Brain microvascular endothelial cell (primary cell): ENCODE measurements at regions not wholly inside any gene's neighbourhood (a gene's known extent, or its start where the extent isn't known, plus 50 kb on each side); places are given as distances from the start of the nearest gene placed in this dataset.
"Not testable (repeated sequence)": the region's sequence is repeated elsewhere in the genome, so short reads cannot be mapped to it uniquely, and the experiment has no call there.

Source experiments
- DNase-seq: peaks from one replicate; pipeline ENCODE4 v3.0.0-alpha.2; 2020
- H3K27ac ChIP-seq: fragments of 250-450 bp; sonication (Bioruptor Pico); 2 replicates; pipeline ENCODE4 v1.5.1; 2020; ENCODE audit warnings: mild to moderate bottlenecking, moderate library complexity
- H3K27me3 ChIP-seq: fragments of 250-450 bp; sonication (Bioruptor Pico); replicated peaks from 2 replicates; pipeline ENCODE4 v1.5.1; 2020; ENCODE audit warnings: mild to moderate bottlenecking
- H3K36me3 ChIP-seq: fragments of 250-450 bp; sonication (Bioruptor Pico); replicated peaks from 2 replicates; pipeline ENCODE4 v1.5.1; 2020; ENCODE audit warnings: mild to moderate bottlenecking
- H3K4me3 ChIP-seq: 2 replicates; pipeline ENCODE4 v1.5.1; 2011; ENCODE audit warnings: low read depth, mild to moderate bottlenecking, control low read depth, low read length, moderate library complexity
- in situ Hi-C: cut with HindIII; loops from 2 replicates; pipeline ENCODE4 v1.10.0; 2017; ENCODE audit warnings: low sequenced_read_pairs, low pct_ligation_motif_present
- TF ChIP-seq, protein P1 (sequence below): IDR thresholded peaks from 2 replicates; pipeline ENCODE4 v1.5.1; 2011; ENCODE audit warnings: low read depth, mild to moderate bottlenecking, moderate library complexity, low read length, control low read depth, inconsistent platforms; ENCODE audit errors: missing control alignments

DNA sequence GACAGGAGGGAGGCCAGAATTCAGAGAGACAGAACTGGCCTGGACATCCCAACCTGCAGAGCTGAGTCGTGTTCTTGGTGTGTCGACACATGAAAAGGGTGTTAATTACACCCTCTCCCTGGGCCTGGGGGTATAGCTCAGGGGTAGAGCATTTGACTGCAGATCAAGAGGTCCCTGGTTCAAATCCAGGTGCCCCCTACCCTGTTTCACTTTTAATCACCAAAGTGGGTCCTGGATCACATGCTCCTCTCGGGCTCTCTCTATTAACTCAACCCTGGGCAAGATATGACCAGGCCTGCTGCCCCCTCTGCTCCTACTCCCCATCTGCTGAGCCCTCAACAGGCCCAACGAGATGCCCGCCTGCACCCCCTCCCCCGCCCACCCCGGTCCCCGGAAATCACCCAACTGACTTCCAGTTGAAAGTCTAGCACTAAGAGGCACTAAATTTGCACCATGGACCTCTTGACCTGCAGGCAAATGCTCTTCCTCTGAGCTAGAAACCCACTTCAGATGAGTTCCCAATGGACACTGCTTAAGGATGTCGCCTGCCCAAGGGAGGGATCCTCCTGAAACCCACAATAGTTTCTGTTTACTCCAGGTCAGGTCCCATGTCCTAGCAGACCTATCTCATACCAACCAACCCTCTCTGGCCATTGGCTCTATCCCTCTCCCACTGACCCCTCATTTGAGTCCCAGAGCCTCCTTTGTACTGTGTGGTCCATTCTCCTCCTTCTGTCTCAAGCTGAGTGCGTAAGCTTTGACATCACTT, 137.6 kb downstream of the ZNF467 start:
- Histone ChIP-seq H3K27me3 (peaks cover 4% of the 10 kb centered on the region), H3K4me3 (no peak overlapping the region), H3K27ac (no peak overlapping the region), H3K36me3 (no peaks in the 10 kb centered on the region)
- in situ Hi-C loops = no loop called here
- TF ChIP-seq, protein P1, sequence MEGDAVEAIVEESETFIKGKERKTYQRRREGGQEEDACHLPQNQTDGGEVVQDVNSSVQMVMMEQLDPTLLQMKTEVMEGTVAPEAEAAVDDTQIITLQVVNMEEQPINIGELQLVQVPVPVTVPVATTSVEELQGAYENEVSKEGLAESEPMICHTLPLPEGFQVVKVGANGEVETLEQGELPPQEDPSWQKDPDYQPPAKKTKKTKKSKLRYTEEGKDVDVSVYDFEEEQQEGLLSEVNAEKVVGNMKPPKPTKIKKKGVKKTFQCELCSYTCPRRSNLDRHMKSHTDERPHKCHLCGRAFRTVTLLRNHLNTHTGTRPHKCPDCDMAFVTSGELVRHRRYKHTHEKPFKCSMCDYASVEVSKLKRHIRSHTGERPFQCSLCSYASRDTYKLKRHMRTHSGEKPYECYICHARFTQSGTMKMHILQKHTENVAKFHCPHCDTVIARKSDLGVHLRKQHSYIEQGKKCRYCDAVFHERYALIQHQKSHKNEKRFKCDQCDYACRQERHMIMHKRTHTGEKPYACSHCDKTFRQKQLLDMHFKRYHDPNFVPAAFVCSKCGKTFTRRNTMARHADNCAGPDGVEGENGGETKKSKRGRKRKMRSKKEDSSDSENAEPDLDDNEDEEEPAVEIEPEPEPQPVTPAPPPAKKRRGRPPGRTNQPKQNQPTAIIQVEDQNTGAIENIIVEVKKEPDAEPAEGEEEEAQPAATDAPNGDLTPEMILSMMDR = no peak
- DNase-seq = no peak

- in situ Hi-C loops = no loop called here
- no peak for DNase-seq
- H3K36me3 ChIP-seq = no peaks in the 10 kb centered on the region
- peaks cover 8% of the 10 kb centered on the region for H3K27me3 ChIP-seq
- no peak overlapping the region for H3K27ac ChIP-seq
- TF ChIP-seq, protein P1 = no peak
- H3K4me3 ChIP-seq = no peak overlapping the region
Measured at GRCh38 chr7:149633976-149634945, 136.7 kb upstream of the ZNF746 start.

- H3K36me3 ChIP-seq, H3K4me3 ChIP-seq, H3K27me3 ChIP-seq, H3K27ac ChIP-seq, in situ Hi-C loops, DNase-seq: not testable (repeated sequence)
Measured at GRCh38 chr7:149628361-149629149, 130.9 kb upstream of the ZNF746 start.

GRCh38 chr7:149627911-149628310, 130.3 kb upstream of the ZNF746 start:
- in situ Hi-C loops = no loop called here
- TF ChIP-seq, protein P1 = no peak
- Histone ChIP-seq H3K4me3 (no peak overlapping the region), H3K27me3 (peaks cover 8% of the 10 kb centered on the region), H3K27ac (no peak overlapping the region), H3K36me3 (no peaks in the 10 kb centered on the region)
- no peak for DNase-seq

DNA sequence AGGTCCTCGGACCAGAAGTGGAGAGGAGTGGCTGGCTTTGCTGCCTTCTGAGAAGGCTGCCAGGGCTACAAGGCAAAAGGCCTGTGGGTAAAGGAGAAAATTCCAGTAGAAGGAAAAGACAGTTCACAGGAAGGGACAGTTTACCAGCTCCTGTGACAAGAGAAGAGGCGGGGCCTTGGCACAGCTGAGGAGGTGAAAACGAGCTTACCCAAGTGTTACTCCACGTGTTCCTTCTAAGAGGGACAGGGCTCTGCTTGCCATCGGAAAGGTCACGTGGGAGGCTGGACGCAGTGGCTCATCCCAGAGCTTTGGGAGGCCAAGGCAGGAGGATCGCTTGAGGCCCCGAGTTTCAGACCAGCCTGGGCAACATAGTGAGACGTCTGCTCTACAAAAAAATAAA, 129.4 kb upstream of the ZNF746 start:
- no peak for DNase-seq
- Histone ChIP-seq H3K36me3 (no peaks in the 10 kb centered on the region), H3K4me3 (no peak overlapping the region), H3K27me3 (peaks cover 4% of the 10 kb centered on the region), H3K27ac (no peak overlapping the region)
- in situ Hi-C loops = no loop called here
- TF ChIP-seq, protein P1 = no peak

- Histone ChIP-seq H3K36me3 (peaks cover under 1% of the 10 kb centered on the region), H3K27ac (no peak overlapping the region), H3K4me3 (no peak overlapping the region), H3K27me3 (peaks cover 4% of the 10 kb centered on the region)
- TF ChIP-seq, protein P1 = no peak
- DNase-seq = no peak
- in situ Hi-C loops = no loop called here
Measured at GRCh38 chr7:149625947-149626392, 128.4 kb upstream of the ZNF746 start.
